WTC11 (cell line): ENCODE measurements at regions not wholly inside any gene's neighbourhood (a gene's known extent, or its start where the extent isn't known, plus 50 kb on each side); places are given as distances from the start of the nearest gene placed in this dataset.

Source experiments
- CREB1 ChIP-seq: sonication (generic); formaldehyde crosslinking; IDR thresholded peaks from 2 replicates; pipeline ENCODE4 v1.8.0; 2023; ENCODE audit warnings: mild to moderate bottlenecking, missing genetic modification reagents
- ESRRA ChIP-seq: sonication (generic); formaldehyde crosslinking; IDR thresholded peaks from 2 replicates; pipeline ENCODE4 v1.8.1; 2022; ENCODE audit warnings: mild to moderate bottlenecking, missing genetic modification reagents, borderline replicate concordance
- NR3C1 ChIP-seq: sonication (generic); formaldehyde crosslinking; conservative IDR thresholded peaks from 2 replicates; pipeline ENCODE4 v1.8.1; 2023; ENCODE audit warnings: low read depth, mild to moderate bottlenecking, missing genetic modification reagents
- TF ChIP-seq, protein P1 (sequence below): fragments of 200-600 bp; IDR thresholded peaks from 2 replicates; pipeline ENCODE4 v1.8.0; 2022; ENCODE audit warnings: antibody characterized with exemption
- TF ChIP-seq, protein P2 (sequence below): sonication (generic); formaldehyde crosslinking; IDR thresholded peaks from 2 replicates; pipeline ENCODE4 v1.8.1; 2023; ENCODE audit warnings: mild to moderate bottlenecking, missing genetic modification reagents, moderate library complexity
- TF ChIP-seq, protein P3 (sequence below): sonication (generic); formaldehyde crosslinking; IDR thresholded peaks from 2 replicates; pipeline ENCODE4 v1.8.1; 2023; ENCODE audit warnings: mild to moderate bottlenecking, missing genetic modification reagents

- TF ChIP-seq, protein P1, sequence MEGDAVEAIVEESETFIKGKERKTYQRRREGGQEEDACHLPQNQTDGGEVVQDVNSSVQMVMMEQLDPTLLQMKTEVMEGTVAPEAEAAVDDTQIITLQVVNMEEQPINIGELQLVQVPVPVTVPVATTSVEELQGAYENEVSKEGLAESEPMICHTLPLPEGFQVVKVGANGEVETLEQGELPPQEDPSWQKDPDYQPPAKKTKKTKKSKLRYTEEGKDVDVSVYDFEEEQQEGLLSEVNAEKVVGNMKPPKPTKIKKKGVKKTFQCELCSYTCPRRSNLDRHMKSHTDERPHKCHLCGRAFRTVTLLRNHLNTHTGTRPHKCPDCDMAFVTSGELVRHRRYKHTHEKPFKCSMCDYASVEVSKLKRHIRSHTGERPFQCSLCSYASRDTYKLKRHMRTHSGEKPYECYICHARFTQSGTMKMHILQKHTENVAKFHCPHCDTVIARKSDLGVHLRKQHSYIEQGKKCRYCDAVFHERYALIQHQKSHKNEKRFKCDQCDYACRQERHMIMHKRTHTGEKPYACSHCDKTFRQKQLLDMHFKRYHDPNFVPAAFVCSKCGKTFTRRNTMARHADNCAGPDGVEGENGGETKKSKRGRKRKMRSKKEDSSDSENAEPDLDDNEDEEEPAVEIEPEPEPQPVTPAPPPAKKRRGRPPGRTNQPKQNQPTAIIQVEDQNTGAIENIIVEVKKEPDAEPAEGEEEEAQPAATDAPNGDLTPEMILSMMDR = no peak
- no peak for TF ChIP-seq ESRRA
- TF ChIP-seq NR3C1 (CRISPR knock-in tag) = no peak
- TF ChIP-seq, protein P2, sequence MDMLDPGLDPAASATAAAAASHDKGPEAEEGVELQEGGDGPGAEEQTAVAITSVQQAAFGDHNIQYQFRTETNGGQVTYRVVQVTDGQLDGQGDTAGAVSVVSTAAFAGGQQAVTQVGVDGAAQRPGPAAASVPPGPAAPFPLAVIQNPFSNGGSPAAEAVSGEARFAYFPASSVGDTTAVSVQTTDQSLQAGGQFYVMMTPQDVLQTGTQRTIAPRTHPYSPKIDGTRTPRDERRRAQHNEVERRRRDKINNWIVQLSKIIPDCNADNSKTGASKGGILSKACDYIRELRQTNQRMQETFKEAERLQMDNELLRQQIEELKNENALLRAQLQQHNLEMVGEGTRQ (CRISPR knock-in tag) = no peak
- TF ChIP-seq, protein P3, sequence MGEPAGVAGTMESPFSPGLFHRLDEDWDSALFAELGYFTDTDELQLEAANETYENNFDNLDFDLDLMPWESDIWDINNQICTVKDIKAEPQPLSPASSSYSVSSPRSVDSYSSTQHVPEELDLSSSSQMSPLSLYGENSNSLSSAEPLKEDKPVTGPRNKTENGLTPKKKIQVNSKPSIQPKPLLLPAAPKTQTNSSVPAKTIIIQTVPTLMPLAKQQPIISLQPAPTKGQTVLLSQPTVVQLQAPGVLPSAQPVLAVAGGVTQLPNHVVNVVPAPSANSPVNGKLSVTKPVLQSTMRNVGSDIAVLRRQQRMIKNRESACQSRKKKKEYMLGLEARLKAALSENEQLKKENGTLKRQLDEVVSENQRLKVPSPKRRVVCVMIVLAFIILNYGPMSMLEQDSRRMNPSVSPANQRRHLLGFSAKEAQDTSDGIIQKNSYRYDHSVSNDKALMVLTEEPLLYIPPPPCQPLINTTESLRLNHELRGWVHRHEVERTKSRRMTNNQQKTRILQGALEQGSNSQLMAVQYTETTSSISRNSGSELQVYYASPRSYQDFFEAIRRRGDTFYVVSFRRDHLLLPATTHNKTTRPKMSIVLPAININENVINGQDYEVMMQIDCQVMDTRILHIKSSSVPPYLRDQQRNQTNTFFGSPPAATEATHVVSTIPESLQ = no peak
- TF ChIP-seq CREB1 (CRISPR knock-in tag) = no peak
These were observed 376.1 kb downstream of the IRS1 start for GRCh38 chr2:226423498-226423960.
